Suprapubic skin (tissue), 4 donors: ENCODE measurements at regions not wholly inside any gene's neighbourhood (a gene's known extent, or its start where the extent isn't known, plus 50 kb on each side); places are given as distances from the start of the nearest gene placed in this dataset.

Source experiments
- DNase-seq, 2 donors: peaks; one replicate each; pipeline ENCODE4 v3.0.0-alpha.2; 2019; ENCODE audit warnings: low spot score in 2 of 2
- H3K27ac ChIP-seq: fragments of 200-600 bp; sonication (generic); one replicate; pipeline ENCODE4 v1.5.1; 2019
- H3K27me3 ChIP-seq: fragments of 200-600 bp; sonication (generic); one replicate; pipeline ENCODE4 v1.5.1; 2019
- H3K36me3 ChIP-seq: fragments of 200-600 bp; sonication (generic); one replicate; pipeline ENCODE4 v1.5.1; 2019
- H3K4me1 ChIP-seq: fragments of 200-600 bp; sonication (generic); one replicate; pipeline ENCODE4 v1.5.1; 2019
- H3K4me3 ChIP-seq: fragments of 200-600 bp; sonication (generic); one replicate; pipeline ENCODE4 v1.5.1; 2019; ENCODE audit warnings: mild to moderate bottlenecking
- H3K9me3 ChIP-seq: fragments of 200-600 bp; sonication (generic); one replicate; pipeline ENCODE4 v1.5.1; 2019
- EP300 ChIP-seq: sonication (generic); formaldehyde crosslinking; IDR thresholded peaks from one replicate; pipeline ENCODE4 v1.6.1; 2017; ENCODE audit warnings: antibody characterized with exemption
- POLR2A ChIP-seq, 2 donors: fragments of 450-650 bp; IDR thresholded peaks; one replicate each; pipeline ENCODE4 v1.6.1; 2017; ENCODE audit warnings: antibody characterized with exemption in 2 of 2, mild to moderate bottlenecking in 2 of 2, moderate library complexity in 2 of 2
- POLR2AphosphoS5 ChIP-seq, 3 donors: sonication (generic); formaldehyde crosslinking; IDR thresholded peaks; one replicate each; pipeline ENCODE4 v1.6.1; 2017; ENCODE audit warnings: antibody characterized with exemption in 3 of 3
- WGBS: methylation state at CpG from one replicate; pipeline ENCODE4 v1.1.5; 2018; 5-methylcytosine and 5-hydroxymethylcytosine counted together
- TF ChIP-seq, protein P1 (sequence below), 2 donors: fragments of 200-600 bp in 1 of 2; fragments of 450-650 bp in 1 of 2; sonication (generic) in 1 of 2; IDR thresholded peaks; one replicate each; pipeline ENCODE4 v1.5.1; 2016 to 2019; ENCODE audit warnings: antibody characterized with exemption in 2 of 2, mild to moderate bottlenecking in 1 of 2, moderate library complexity in 1 of 2

DNA sequence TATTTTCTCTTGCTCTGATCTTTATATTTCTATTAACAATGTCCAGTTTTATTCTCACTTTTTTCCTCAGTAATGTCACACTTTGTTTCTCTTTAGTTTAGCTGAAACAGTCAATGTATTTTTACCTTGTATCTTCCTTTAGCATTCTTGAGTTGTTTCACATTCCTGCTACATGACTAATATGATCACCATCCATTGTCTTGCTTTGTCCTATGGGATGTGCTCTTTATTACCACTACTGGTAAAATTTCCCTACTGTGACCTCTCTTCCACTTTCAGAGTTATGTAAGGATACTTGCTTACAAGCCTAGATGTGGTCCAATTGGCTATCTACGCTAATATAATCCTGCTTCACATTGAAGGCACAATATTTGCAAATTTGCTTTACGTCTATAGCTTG, 457.9 kb downstream of the PIK3C3 start:
- H3K36me3 ChIP-seq = no peaks in the 10 kb centered on the region
- 94% methylated on average over 2 of the region's 2 CpGs for WGBS
- no peak overlapping the region for H3K4me3 ChIP-seq
- H3K9me3 ChIP-seq = no peaks in the 10 kb centered on the region
- no peak for TF ChIP-seq POLR2AphosphoS5 (IDR thresholded peaks at IDR 0.05)
- no peak for TF ChIP-seq POLR2A (IDR thresholded peaks at IDR 0.05)
- TF ChIP-seq, protein P1, sequence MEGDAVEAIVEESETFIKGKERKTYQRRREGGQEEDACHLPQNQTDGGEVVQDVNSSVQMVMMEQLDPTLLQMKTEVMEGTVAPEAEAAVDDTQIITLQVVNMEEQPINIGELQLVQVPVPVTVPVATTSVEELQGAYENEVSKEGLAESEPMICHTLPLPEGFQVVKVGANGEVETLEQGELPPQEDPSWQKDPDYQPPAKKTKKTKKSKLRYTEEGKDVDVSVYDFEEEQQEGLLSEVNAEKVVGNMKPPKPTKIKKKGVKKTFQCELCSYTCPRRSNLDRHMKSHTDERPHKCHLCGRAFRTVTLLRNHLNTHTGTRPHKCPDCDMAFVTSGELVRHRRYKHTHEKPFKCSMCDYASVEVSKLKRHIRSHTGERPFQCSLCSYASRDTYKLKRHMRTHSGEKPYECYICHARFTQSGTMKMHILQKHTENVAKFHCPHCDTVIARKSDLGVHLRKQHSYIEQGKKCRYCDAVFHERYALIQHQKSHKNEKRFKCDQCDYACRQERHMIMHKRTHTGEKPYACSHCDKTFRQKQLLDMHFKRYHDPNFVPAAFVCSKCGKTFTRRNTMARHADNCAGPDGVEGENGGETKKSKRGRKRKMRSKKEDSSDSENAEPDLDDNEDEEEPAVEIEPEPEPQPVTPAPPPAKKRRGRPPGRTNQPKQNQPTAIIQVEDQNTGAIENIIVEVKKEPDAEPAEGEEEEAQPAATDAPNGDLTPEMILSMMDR (IDR thresholded peaks at IDR 0.05) = no peak
- no peak for TF ChIP-seq EP300
- no peak overlapping the region for H3K27ac ChIP-seq
- H3K27me3 ChIP-seq = no peaks in the 10 kb centered on the region
- H3K4me1 ChIP-seq = peaks cover 7% of the 10 kb centered on the region
- no peak for DNase-seq

DNA sequence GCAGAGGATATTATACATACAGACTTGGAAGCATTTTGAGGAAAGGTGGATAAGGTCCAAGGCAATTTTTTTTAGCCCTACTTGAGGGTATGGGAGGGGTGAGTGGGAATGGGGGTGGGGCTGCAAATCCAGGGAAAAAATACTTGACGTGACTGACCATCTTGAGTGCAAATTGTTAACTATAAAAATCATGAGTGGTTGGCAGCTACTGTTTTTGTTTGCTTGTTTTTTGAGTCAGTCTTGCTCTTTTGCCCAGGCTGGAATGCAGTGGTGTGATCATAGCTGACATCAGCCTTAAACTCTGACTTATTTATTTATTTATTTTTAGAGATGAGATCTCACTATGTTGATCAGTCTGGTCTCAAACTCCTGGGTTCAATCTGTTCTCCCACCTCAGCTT, 458.8 kb downstream of the PIK3C3 start:
- H3K27ac ChIP-seq = peak overlapping the region; percentile 59
- no peak overlapping the region for H3K4me3 ChIP-seq
- TF ChIP-seq POLR2AphosphoS5 (IDR thresholded peaks at IDR 0.05) (no peak), EP300 (no peak), POLR2A (IDR thresholded peaks at IDR 0.05) (no peak)
- TF ChIP-seq, protein P1 (IDR thresholded peaks at IDR 0.05) = no peak
- no peak for DNase-seq
- WGBS = 43% methylated on average over 1 of the region's 1 CpG
- H3K36me3 ChIP-seq = no peaks in the 10 kb centered on the region
- H3K9me3 ChIP-seq = no peaks in the 10 kb centered on the region
- H3K4me1 ChIP-seq = peaks cover 7% of the 10 kb centered on the region
- no peaks in the 10 kb centered on the region for H3K27me3 ChIP-seq

DNA sequence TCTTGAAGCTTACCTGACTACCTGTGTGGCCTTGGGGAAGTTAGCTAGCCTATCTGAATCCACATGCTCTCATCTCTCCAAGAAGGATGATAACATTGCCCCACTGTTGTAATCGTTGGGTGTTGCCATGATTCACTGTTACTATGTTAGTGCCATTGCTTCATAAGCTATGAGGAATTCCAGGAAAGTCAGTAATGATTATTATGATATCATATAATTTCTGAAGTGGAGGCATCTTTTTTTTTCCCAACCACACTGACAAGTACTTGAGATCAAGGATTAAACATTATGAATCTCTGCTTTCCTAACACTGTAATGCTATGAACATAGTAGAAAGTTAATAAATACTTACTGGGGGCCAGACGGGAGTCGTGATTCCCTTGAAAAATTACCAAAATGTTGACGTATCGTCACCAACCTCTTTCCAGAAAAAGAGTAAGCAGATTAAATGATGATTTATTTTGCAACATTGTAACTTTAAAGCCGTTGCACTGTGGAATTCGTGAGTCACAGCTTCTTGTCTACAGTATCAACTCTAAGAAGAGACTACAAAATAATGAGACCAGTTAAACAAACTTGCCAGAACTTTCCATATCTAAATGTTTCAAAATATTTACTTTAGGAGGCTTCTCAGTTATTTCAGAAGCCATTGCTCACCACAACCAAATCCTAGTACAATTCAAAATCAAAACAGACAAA, 459.9 kb downstream of the PIK3C3 start:
- 68% methylated on average over 7 of the region's 7 CpGs for WGBS
- Histone ChIP-seq H3K4me1 (peaks cover 7% of the 10 kb centered on the region), H3K27ac (peak overlapping the region; percentile 59), H3K27me3 (no peaks in the 10 kb centered on the region), H3K9me3 (no peaks in the 10 kb centered on the region), H3K36me3 (no peaks in the 10 kb centered on the region), H3K4me3 (no peak overlapping the region)
- TF ChIP-seq, protein P1 (IDR thresholded peaks at IDR 0.05) = no peak
- TF ChIP-seq POLR2AphosphoS5 (IDR thresholded peaks at IDR 0.05) (peak in 1 of 3 donors; percentile 55), POLR2A (IDR thresholded peaks at IDR 0.05) (no peak)
- no peak for DNase-seq

DNA sequence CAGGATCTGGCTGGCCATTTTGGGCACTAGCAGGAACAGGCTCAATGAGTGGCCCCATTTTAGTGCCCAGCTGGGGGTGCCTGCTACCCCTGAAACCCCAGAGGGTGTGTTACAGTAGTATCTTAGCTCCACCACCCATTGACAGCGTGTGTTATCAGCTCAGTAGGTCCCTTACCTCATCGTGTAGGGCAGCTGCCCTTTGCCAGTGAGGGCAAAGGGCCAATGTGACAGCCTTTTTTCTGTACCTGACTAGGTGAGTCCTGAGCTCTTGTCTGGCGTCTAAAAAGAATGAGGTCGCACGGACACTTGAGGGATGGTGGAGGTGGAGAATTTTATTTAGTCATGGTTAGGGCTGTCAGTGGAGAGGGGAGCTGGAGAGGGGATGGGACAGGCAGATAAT, 462.2 kb downstream of the PIK3C3 start:
- no peak overlapping the region for H3K27ac ChIP-seq
- TF ChIP-seq, protein P1 (IDR thresholded peaks at IDR 0.05) = no peak
- TF ChIP-seq POLR2AphosphoS5 (IDR thresholded peaks at IDR 0.05) = no peak
- TF ChIP-seq POLR2A (IDR thresholded peaks at IDR 0.05) = no peak
- TF ChIP-seq EP300 = no peak

DNA sequence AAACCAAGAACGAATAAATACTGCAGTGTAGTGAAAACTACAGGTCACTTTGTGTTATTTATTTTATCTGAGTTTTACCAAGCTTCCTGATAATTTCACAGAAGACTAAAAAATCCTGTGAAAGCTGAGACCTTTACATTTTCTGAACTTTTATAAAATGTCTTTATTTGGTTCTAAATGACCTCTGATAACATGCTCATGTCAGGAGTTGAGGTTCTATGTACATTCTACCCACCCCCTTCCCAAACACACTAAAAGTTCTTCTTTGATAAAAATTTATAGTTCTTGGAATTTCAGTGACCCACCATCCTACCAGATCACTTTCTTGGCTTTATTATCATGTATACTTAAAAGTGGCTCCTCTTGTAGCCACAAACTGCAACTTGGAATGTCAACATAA, 463.1 kb downstream of the PIK3C3 start:
- Histone ChIP-seq H3K27me3 (no peaks in the 10 kb centered on the region), H3K4me3 (no peak overlapping the region), H3K9me3 (no peaks in the 10 kb centered on the region), H3K36me3 (no peaks in the 10 kb centered on the region), H3K4me1 (peaks cover 7% of the 10 kb centered on the region), H3K27ac (no peak overlapping the region)
- DNase-seq = no peak
- WGBS = 74% methylated on average over 1 of the region's 1 CpG
- TF ChIP-seq, protein P1 (IDR thresholded peaks at IDR 0.05) = no peak
- TF ChIP-seq POLR2A (IDR thresholded peaks at IDR 0.05) (no peak), POLR2AphosphoS5 (IDR thresholded peaks at IDR 0.05) (no peak), EP300 (no peak)

More for the DNA sequence above, 462.2 kb downstream of the PIK3C3 start:
- no peaks in the 10 kb centered on the region for H3K9me3 ChIP-seq
- H3K27me3 ChIP-seq = no peaks in the 10 kb centered on the region
- no peak overlapping the region for H3K4me3 ChIP-seq
- no peaks in the 10 kb centered on the region for H3K36me3 ChIP-seq
- H3K4me1 ChIP-seq = peaks cover 7% of the 10 kb centered on the region
- DNase-seq = no peak
- WGBS = 100% methylated on average over 3 of the region's 5 CpGs
